GM19452 (cell line): ENCODE measurements at regions not wholly inside any gene's neighbourhood (a gene's known extent, or its start where the extent isn't known, plus 50 kb on each side); places are given as distances from the start of the nearest gene placed in this dataset.

Experiments
- ATAC-seq: cut with Tn5 transposase; IDR thresholded peaks from one replicate; pipeline ENCODE4 v1.9.1; 2021; ENCODE audit not compliant: unreplicated experiment

GRCh38 chr14:65185829-65186228 is 83.5 kb upstream of the MAX start:
- ATAC-seq: no peak

DNA sequence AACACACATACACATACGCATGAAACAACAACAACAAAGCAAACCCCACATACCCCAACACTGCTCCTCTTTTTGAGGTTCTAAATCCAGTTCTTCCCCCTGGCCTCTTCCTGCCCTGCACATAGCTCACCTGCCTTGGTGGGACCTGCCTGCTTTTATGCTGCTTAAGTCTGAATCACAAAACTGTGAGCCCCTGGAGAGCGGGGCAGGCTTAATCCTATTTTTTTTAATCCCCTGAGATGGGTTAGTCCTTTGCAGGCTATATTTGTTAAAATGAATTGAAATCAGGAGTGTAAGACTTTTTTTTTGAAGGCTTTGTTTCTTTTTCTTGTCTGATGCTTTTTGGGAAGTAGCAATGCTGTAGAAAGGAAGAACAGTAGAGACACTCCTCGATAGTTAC is 84.6 kb upstream of the MAX start:
- ATAC-seq: no peak

DNA sequence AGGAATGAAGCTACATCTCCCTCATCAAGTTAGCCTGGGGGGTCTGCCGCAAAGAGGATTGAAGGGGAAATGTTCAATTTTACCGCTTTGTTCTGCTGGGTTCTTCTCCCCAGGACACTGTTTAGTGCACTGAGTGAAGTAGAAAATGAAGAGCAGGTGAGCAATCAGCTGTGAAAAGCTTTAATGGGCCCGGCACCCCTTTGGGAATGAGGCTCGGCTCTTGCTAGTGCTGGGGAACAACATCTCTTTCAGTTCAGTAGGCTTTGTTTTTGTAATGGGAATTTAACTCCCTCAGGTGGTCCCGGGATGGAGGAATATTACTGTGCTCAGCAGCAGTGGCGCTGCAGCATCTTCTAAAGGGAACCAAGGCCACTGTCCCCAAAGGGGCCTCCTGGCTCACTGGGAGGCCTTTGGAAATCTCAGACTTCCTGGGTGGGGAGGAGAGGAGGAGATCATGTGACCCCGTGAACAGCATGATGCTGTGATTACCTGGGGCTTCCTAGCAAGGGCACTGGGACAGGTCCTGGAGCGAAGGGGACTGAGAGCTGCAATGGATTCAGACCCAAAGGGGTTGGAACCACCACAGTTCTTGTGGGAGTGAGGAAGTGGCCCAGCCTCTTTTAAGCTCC is 85.2 kb upstream of the MAX start:
- no peak for ATAC-seq

DNA sequence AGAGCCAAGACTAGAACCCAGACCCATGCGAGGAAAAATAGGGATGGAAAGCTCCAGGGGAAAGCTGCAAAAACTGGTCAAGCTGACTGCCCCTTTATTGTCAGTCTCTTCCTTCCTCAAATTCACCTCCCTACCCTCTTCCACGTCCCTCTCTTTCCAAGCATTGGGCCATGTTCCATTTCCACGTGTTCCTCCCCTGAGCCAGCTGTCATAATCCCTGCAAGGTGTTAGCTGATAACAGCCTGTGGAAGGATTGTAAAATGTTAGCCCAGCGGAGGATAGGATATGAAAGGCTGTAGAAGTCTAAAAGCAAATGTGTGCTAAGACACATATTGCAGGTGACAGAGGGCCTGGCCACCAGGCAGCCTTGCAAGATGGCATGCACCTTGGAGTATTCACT is 88.0 kb upstream of the MAX start:
- no peak for ATAC-seq

DNA sequence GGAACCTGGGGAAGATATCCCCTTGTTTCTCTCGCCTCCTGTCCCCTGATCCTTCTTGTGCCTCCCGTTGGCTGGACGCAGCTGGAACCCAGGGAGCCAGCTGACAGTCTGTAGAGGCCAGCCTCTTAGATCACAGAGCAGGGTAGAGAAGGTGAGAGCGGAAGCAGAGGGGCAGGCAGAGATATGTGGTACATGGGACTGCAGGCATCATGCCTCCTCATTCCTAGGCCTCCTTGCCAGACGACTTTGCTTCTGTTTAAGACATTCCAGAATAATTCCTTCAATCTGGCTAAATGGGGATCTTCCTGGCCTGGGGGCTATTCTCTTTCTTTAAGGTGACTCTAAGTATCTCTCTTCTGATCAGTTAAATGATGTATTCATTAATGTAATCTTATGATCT is 89.4 kb upstream of the MAX start:
- no peak for ATAC-seq

DNA sequence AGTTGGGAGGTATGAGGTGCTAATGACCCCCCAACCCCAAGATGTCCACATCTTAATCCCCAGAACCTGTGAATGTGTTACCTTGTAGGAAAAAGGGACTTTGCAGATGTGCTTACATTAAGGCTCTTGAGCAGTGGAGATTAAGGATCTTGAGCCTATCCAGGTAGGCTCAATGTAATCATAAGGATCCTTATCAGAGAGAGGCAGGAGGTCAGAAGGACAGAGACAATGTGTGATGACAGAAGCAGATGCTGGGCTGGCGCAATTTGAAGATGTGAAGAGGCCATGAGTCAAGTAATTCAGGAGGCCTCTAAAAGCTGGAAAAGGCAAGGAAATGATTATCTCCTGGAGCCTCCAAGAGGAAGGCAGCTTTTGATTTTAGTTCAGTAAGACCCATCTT is 90.4 kb upstream of the MAX start:
- ATAC-seq: no peak

DNA sequence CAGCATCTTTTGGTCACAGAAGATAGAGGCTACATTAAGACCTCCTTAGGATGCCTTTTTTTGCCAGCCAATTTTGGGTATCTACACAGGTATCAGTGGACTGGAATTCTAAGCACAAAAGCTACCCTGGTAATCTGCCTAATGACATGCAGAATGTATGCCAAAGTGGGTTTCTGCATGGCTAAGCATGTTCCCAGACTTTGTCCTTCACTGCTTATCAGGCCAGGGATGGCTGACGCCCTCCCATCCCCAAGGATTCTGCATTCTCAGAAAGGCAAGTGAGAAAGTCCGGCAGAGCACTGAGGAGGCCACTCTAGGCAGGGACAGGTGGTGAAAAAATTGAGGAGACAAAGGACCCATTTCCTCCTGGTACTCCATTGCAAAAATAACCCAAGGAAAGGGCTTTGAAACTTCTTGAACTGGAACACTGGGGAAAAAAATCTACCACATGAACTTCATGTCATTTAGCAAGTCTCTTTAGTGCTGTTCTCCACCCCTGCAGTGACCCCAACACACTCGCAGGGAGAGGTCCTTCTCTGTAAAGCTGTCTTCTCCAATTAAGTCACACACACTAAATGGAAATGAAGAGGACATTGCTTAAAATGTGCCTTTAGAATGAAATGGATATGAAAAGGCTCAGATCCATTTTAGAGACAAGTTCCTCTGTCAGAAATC is 91.7 kb upstream of the MAX start:
- no peak for ATAC-seq

DNA sequence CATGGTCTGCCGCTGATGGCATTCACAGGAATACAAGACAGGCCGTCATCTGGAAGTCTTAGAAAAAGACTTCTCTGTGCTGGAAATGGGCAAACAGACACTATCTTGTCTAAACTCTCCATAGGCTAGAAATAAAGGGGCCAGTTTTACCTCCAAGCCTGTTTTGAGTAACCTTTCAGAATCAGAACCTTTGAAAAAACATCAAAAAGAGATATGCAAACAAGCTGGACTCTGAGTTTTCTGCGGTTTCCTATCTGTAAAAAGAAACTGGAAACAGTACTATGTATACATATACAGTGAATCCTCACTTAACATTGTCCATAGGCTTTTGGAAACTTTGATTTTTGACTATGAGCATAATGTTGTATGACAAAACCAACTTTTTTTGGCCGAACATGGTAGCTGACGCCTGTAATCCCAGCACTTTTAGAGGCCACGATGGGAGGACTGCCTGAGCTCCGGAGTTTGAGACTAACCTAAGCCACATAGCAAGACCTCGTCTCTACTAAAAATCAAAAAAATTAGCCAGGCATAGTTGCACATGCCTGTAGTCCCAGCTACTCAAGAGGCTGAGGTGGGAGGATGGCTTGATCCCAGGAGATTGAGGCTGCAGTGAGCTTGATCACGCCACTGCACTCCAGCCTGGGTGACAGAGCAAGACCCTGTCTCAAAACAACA is 92.9 kb upstream of the MAX start:
- peak; percentile 94 for ATAC-seq

DNA sequence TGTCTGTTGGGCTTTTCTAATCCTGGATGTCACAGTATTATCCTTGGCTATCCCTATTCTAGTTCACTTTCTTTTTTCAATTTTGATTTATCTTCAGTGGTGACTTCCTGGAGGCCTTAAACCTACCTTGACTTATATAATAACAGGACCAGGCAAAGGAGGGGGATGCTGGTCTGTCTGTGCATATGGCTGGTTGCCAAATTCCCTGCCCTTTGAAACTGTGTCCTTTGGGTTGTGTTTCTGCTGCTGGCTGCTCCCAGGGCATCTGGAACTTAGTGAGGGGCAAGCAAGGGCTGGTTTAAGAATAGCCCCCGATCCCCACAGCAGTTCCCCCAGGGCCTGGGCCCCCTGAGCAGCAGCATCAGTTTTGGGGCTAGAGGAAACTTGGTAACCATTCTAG is 96.0 kb upstream of the MAX start:
- ATAC-seq: no peak

DNA sequence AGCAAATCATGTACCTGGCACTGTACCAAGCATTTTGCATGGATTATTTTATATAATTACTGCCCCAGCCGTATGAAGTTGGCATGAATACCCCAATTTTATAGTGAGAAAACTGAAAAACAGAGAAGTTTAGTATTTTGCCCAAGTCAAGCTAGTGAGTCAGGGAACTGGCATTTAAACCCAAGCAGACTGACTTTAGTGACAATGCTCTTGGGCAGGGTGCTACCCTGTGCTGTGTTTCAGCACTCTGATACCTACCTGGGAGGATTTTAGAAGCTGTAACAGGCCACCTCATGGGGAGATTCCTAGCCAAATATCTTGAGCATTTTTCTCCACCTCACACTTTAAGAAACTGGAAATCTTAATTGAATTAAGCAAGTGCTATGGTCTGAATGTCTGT is 98.1 kb upstream of the MAX start:
- no peak for ATAC-seq

- no peak for ATAC-seq
Observed at GRCh38 chr14:65203574-65203973, 101.3 kb upstream of the MAX start.

- ATAC-seq: no peak
Observed at GRCh38 chr14:65204056-65204455, 101.7 kb upstream of the MAX start.

DNA sequence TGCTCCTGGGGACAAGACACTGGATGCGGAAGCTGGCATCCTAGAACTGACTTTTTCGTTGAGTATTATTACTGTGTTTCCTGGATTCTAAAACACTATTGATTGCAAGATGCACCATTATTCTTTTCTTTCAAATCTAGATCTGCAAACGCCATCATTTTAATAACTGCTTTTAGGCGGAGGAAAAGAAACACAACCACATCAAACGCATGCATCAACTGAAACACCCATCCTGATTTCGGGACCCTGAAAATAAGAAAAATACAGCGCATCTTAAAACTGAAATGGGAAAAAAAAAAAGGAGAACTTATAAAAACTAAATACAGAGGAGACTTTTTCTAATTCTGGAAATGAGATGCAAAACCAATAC is 103.7 kb upstream of the MAX start:
- no peak for ATAC-seq

GRCh38 chr14:65206448-65207096 is 104.3 kb upstream of the MAX start:
- ATAC-seq: peak; percentile 71

DNA sequence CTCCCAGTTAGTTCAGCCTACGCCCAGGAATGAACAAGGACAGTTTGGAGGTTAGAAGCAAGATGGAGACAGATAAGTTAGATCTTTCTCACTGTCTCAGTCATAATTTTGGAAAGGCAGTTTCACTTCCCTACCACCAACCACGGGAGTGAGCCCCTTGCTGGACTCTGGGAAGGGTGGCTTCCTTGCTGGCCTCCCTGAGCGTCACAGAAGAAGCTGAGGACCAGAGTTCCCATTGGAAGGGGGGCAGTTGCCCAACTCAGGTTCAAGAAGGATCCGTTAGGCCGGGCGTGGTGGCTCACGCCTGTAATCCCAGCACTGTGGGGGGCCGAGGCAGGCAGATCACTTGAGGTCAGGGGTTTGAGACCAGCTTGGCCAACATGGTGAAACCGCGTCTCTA is 106.2 kb upstream of the MAX start:
- ATAC-seq: no peak

DNA sequence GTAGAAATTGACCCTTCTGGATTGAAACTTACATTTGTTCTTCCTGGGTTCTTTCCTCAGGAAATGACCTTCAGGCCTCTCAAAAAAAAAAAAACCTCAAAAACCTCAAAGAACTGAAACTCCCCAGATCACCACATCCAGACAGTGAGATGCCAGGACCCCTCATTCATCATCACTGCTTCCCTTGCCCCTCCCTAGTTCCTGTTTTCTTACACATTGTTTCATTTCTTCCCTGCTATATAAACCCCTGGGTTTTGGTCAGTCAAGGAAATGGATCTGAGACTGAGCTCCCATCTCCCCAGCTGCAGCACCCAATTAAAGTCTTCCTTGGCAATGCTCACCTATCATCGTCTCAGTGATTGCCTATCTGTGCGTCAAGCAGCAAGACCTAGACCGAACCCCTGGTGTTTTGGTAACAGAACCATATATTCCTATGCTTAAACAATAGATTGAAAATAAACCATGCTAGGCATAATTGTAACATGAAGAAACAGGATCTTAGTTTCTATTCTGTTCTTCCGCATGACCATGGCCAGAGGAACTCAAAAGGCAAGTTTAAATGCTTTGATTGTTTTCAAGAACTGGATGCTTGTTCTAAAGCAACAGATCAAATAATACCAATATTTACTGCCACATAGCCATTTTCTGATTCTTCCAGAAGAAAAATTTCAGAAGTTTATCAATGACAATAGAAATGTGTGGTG is 108.0 kb upstream of the MAX start:
- no peak for ATAC-seq

GRCh38 chr14:65210822-65211182 is 108.5 kb upstream of the MAX start:
- ATAC-seq: no peak

DNA sequence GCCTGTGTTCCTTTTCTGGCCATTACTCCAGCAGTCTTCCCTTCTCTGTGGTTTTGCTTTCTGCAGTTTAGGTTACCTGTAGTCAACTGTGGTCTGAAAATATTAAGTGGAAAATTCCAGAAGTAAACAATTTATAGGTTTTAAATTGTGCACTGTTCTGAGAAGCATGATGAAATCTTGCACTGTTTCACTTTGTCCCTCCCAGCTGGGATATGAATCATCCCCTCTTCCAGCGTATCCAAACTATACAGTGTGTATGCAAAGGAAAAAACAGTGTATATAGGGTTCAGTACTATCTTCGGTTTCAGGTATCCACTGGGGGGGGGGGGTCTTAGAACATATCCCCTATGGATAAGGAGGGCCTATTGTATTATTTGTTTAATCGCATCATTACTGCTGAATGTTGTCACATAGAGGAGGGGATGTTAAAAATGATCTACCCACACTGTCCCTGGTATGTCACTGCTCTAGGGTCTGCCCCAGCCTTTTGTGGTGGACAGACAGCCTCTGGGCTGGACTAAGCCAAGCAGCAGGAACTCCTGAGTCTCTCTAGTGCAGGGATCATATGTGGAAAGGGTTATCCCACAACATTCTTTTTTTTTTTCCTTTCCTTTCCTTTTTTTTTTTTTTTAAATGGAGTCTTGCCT is 109.1 kb upstream of the MAX start:
- ATAC-seq: no peak

GRCh38 chr14:65213316-65213715 is 111.0 kb upstream of the MAX start:
- ATAC-seq: no peak

GRCh38 chr14:65214741-65215140 is 112.4 kb upstream of the MAX start:
- no peak for ATAC-seq

GRCh38 chr14:65219353-65219752 is 117.0 kb upstream of the MAX start:
- ATAC-seq: no peak
